H1 (cell line): ENCODE measurements at regions not wholly inside any gene's neighbourhood (a gene's known extent, or its start where the extent isn't known, plus 50 kb on each side); places are given as distances from the start of the nearest gene placed in this dataset.

Source experiments
- POU5F1 ChIP-seq: IDR thresholded peaks from 2 replicates; pipeline ENCODE4 v1.6.1; 2011; ENCODE audit warnings: low read depth, mild to moderate bottlenecking, low read length, moderate library complexity
- RFX5 ChIP-seq: IDR thresholded peaks from 2 replicates; pipeline ENCODE4 v1.6.1; 2011; ENCODE audit warnings: low read depth, low read length, improper control_type of control experiment, borderline replicate concordance
- RXRA ChIP-seq: IDR thresholded peaks from 2 replicates; pipeline ENCODE4 v1.6.1; 2011; ENCODE audit warnings: low read depth, mild to moderate bottlenecking, low read length, moderate library complexity; ENCODE audit not compliant: insufficient read depth
- SAP30 ChIP-seq: fragments of 300-600 bp; sonication (generic); IDR thresholded peaks from 2 replicates; pipeline ENCODE4 v1.7.1; 2012; ENCODE audit warnings: low read length, moderate library complexity, mild to moderate bottlenecking, inconsistent platforms; ENCODE audit not compliant: insufficient read depth, insufficient replicate concordance

DNA sequence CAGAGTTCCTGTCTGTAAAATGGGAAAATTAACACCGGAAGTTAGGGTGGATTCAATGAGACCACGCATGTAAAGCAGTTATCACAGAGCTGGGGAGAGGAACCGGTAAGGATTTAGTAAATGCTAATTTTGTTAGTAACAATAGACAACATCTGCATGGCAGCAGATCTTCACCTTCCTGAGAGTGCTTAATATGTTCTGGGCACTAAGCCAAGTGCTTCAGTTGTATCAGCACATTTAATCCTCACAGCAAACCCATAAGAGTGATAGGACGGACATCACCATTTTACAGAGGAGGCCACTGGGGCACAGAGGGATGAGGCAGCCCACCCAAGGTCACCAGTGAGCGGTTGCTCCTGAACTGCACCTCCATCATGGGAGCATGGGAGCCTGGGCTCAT is 189.4 kb downstream of the WNT5A start (continued):
- TF ChIP-seq POU5F1 (no peak), SAP30 (no peak), RXRA (no peak), RFX5 (no peak)
